SU-DHL-6 (cell line): ENCODE measurements at regions not wholly inside any gene's neighbourhood (a gene's known extent, or its start where the extent isn't known, plus 50 kb on each side); places are given as distances from the start of the nearest gene placed in this dataset.

ENCODE experiments used
- CTCF ChIP-seq: fragments of 200-600 bp; sonication (generic); IDR thresholded peaks from one replicate; pipeline ENCODE4 v1.5.1; 2017; ENCODE audit warnings: antibody characterized with exemption, mild to moderate bottlenecking, low read length, moderate library complexity; ENCODE audit not compliant: insufficient read depth, poor library complexity, severe bottlenecking
- EZH2phosphoT487 ChIP-seq: fragments of 200-600 bp; sonication (generic), shearing (Covaris generic); conservative IDR thresholded peaks from 2 replicates; pipeline ENCODE4 v1.6.1; 2018; ENCODE audit warnings: mild to moderate bottlenecking, antibody characterized with exemption, low read length, moderate library complexity, mixed read lengths

GRCh38 chr3:8301977-8302735, 199.5 kb upstream of the LMCD1 start:
- TF ChIP-seq CTCF (peak; percentile 68), EZH2phosphoT487 (no peak)
